ENCODE measurements at regions not wholly inside any gene's neighbourhood (a gene's known extent, or its start where the extent isn't known, plus 50 kb on each side); places are given as distances from the start of the nearest gene placed in this dataset.

DNA sequence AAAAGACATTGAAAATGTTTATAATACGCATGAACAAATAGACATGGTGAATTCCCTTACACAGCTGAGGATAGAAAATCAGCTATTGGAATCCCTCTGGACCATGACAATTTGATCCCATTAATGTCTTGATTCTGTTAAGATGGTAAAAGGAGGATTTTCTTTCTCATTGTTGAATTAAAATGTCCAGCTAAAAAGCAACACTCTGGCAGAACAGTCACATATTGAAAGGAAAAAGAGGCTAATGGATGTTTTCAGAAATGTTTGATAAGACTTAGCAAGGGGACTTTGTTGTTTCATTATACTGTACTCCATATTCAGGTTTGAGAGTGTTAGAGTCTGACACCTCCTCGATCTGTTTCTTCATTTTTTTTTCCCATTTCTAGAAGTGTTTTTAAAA is 296.0 kb downstream of the OLFM4 start:
- POLR2A ChIA-PET, result no interaction called here
- in situ Hi-C loops (cut with HindIII; ENCODE audit: low pct_unique_long_range_greater_than_20kb, low sequenced_read_pairs), result no loop called here
- Histone ChIP-seq H3K27me3 (ENCODE audit: control insufficient read depth, insufficient read depth, low read length) (no peaks in the 10 kb centered on the region), H3K9me3 (ENCODE audit: control insufficient read depth, insufficient read depth, low read depth, low read length) (no peaks in the 10 kb centered on the region), H3K4me3 (ENCODE audit: low read depth in 2 of 2, low read length in 2 of 2) (no peak overlapping the region), H3K36me3 (ENCODE audit: control insufficient read depth, insufficient read depth, low read length) (no peaks in the 10 kb centered on the region), H3K4me1 (ENCODE audit: control insufficient read depth, insufficient read depth, low read length) (no peaks in the 10 kb centered on the region), H3K27ac (ENCODE audit: low read length) (no peak overlapping the region)
- intact Hi-C loops (cut with micrococcal nuclease; ENCODE audit: unreplicated experiment), result no loop called here
- no TSS peak for BruUV-seq (replicated peaks)
- no peak for DNase-seq (ENCODE audit: low read depth, low spot score)
- TF ChIP-seq TCF7L2 (IDR thresholded peaks at IDR 0.05; ENCODE audit: low read depth, low read length), result no peak
- TF ChIP-seq, protein P1, sequence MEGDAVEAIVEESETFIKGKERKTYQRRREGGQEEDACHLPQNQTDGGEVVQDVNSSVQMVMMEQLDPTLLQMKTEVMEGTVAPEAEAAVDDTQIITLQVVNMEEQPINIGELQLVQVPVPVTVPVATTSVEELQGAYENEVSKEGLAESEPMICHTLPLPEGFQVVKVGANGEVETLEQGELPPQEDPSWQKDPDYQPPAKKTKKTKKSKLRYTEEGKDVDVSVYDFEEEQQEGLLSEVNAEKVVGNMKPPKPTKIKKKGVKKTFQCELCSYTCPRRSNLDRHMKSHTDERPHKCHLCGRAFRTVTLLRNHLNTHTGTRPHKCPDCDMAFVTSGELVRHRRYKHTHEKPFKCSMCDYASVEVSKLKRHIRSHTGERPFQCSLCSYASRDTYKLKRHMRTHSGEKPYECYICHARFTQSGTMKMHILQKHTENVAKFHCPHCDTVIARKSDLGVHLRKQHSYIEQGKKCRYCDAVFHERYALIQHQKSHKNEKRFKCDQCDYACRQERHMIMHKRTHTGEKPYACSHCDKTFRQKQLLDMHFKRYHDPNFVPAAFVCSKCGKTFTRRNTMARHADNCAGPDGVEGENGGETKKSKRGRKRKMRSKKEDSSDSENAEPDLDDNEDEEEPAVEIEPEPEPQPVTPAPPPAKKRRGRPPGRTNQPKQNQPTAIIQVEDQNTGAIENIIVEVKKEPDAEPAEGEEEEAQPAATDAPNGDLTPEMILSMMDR (IDR thresholded peaks at IDR 0.05), result no peak
- TF ChIP-seq, protein P2, sequence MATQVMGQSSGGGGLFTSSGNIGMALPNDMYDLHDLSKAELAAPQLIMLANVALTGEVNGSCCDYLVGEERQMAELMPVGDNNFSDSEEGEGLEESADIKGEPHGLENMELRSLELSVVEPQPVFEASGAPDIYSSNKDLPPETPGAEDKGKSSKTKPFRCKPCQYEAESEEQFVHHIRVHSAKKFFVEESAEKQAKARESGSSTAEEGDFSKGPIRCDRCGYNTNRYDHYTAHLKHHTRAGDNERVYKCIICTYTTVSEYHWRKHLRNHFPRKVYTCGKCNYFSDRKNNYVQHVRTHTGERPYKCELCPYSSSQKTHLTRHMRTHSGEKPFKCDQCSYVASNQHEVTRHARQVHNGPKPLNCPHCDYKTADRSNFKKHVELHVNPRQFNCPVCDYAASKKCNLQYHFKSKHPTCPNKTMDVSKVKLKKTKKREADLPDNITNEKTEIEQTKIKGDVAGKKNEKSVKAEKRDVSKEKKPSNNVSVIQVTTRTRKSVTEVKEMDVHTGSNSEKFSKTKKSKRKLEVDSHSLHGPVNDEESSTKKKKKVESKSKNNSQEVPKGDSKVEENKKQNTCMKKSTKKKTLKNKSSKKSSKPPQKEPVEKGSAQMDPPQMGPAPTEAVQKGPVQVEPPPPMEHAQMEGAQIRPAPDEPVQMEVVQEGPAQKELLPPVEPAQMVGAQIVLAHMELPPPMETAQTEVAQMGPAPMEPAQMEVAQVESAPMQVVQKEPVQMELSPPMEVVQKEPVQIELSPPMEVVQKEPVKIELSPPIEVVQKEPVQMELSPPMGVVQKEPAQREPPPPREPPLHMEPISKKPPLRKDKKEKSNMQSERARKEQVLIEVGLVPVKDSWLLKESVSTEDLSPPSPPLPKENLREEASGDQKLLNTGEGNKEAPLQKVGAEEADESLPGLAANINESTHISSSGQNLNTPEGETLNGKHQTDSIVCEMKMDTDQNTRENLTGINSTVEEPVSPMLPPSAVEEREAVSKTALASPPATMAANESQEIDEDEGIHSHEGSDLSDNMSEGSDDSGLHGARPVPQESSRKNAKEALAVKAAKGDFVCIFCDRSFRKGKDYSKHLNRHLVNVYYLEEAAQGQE (IDR thresholded peaks at IDR 0.05; ENCODE audit: insufficient read depth in 1 of 2, low read depth in 2 of 2, low read length in 1 of 2), result no peak
- no peak for TF ChIP-seq SIN3A (IDR thresholded peaks at IDR 0.05; ENCODE audit: borderline replicate concordance, insufficient read depth, low read depth, low read length)
- TF ChIP-seq POLR2AphosphoS5 (IDR thresholded peaks at IDR 0.05; ENCODE audit: low read depth, low read length), result no peak
- CTCF ChIA-PET, result no interaction called here
- ATAC-seq, result no peak

DNA sequence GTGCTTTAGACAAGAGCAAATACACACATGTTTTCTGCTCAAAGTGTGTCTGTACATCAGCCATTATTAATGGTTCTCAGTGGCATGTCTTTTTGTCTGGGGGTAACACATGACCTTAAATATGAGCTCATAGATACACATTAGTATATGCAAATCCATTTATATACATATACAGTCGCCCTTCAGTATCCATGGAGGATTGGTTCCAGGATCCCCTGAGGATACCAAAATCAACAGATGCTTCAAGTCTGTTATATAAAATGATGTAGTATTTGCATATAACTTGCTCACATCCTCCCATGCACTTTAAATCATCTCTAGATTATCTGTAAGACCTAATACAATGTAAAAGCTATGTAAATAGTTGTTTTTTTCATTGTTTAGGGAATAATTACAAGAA is 298.1 kb downstream of the OLFM4 start:
- ATAC-seq (no peak), DNase-seq (ENCODE audit: low read depth, low spot score) (no peak)
- no peak overlapping the region for H3K4me3 ChIP-seq (ENCODE audit: low read depth in 2 of 2, low read length in 2 of 2)
- no peaks in the 10 kb centered on the region for H3K9me3 ChIP-seq (ENCODE audit: control insufficient read depth, insufficient read depth, low read depth, low read length)
- no TSS peak for BruUV-seq (replicated peaks)
- no peaks in the 10 kb centered on the region for H3K27me3 ChIP-seq (ENCODE audit: control insufficient read depth, insufficient read depth, low read length)
- POLR2A ChIA-PET, result interaction anchor here (0.7 kb wide), 1 partner anchor 438 kb away, joined by 5 read pairs; no protein-coding TSS in a partner anchor
- intact Hi-C loops (cut with micrococcal nuclease; ENCODE audit: unreplicated experiment) (no loop called here), in situ Hi-C loops (cut with HindIII; ENCODE audit: low pct_unique_long_range_greater_than_20kb, low sequenced_read_pairs) (no loop called here)
- TF ChIP-seq, protein P2 (IDR thresholded peaks at IDR 0.05; ENCODE audit: insufficient read depth in 1 of 2, low read depth in 2 of 2, low read length in 1 of 2), result no peak
- TF ChIP-seq SIN3A (IDR thresholded peaks at IDR 0.05; ENCODE audit: borderline replicate concordance, insufficient read depth, low read depth, low read length) (no peak), TCF7L2 (IDR thresholded peaks at IDR 0.05; ENCODE audit: low read depth, low read length) (no peak), POLR2AphosphoS5 (IDR thresholded peaks at IDR 0.05; ENCODE audit: low read depth, low read length) (no peak)
- TF ChIP-seq, protein P1 (IDR thresholded peaks at IDR 0.05), result no peak
- H3K4me1 ChIP-seq (ENCODE audit: control insufficient read depth, insufficient read depth, low read length), result no peaks in the 10 kb centered on the region
- H3K27ac ChIP-seq (ENCODE audit: low read length), result no peak overlapping the region
- CTCF ChIA-PET, result no interaction called here
- no peaks in the 10 kb centered on the region for H3K36me3 ChIP-seq (ENCODE audit: control insufficient read depth, insufficient read depth, low read length)

All from Panc1 (cell line).